HG03045 (cell line): ENCODE measurements at regions not wholly inside any gene's neighbourhood (a gene's known extent, or its start where the extent isn't known, plus 50 kb on each side); places are given as distances from the start of the nearest gene placed in this dataset.

Experiments
- ATAC-seq: cut with Tn5 transposase; IDR thresholded peaks from one replicate; pipeline ENCODE4 v1.9.1; 2021; ENCODE audit warnings: mild to moderate bottlenecking, moderate library complexity; ENCODE audit not compliant: unreplicated experiment

DNA sequence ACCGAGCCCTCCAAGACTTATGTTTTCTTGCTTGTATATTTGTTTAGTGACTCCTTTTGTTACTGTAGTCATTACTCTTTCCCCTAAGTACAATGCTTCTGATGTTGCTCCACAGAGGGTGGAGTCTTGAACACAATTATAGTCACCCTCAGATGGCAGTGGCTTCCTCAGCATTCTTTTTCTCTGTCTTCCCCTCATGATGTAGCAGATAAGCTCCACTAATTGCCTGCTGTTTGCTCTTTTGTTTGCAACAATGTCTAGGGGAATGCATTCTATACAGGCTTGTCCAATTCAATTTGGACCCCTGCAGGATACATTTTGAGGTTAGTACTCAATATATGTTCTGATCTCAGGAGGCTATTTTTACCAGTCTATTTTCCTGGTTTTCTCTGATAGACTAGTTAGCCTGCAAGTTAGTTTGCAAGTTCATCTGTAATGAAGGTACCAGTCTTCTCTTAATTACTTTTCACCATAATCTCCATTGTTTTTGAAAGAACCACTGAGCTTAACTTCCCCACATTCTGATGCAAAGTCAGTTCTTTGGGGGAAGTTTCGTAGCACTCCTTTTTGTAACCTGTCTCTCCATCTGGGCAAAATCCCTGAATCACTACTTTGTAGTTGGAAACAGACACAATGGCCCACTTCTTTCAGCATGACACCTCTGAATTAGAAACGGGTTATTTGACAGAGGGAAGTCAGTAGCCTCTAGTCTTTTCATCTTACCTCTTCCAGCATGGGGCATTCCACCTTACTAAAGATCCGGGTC lies 1509.2 kb downstream of the CDH11 start:
- no peak for ATAC-seq

DNA sequence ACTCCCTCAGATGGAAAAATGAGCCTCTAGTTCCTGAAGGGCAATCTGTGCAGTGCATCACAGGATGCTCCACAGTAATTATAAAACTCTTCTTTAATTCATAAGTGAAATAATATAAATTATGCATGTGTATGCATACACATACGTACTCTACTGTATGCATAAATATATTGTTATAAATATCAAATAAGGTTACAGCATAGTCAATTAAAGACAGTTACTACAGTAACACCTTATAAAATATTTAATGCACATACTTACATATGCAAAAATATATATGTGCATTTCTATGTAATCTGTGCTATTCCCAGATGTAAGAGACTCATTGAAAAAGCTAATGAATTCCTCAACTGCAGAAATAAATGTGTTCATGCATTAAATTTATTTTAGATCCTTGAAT lies 1515.1 kb downstream of the CDH11 start:
- ATAC-seq: no peak

DNA sequence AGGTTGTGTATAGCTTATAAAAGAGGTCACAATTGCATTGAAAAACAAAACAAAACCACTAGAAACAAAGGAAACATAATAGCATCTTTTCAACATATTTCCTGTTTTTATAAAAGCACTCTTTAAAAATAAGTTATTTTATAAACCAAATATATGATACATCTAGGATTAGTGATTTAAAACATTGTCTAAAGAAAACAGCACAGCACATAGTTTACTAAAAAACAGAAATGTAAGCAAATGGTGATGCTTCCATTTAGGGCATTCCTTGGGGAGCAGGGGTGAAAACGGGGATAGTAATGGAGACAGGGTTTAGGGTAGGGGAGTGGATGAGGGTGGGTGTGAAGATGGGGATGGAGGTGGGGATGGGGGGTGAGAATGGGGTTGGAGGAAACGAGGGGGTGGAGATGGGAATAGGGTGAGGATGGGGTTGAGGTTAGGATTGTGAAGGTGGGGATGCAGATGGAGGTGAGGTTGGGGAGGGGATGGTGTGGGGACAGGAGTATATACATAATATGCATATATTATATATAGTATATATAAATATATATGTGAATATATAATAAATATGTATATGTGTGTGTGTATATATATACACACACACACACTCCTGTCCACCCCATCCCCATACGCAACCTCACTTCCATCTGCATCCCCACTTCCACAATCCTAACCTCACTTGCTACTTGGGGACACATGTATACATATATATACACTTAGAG lies 1519.5 kb downstream of the CDH11 start:
- ATAC-seq: no peak

DNA sequence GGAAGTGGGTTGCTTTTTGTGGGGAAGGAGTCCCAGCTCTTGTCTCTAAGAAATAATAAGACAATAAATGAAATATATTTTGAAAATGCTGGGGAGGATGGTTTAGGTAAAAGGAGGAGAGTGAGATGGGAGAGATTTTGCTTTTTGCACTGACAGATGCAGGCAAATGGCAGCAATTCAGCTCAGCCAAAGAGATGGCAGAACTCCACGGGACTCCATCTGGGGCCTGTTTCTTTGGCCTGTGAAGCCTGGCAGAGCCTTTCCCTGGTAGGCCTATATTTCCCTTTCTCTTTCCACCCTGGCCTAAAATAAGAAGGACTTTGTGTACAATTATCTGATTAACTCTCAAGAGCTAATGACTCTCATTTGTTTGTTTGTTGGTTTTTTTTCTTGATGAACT lies 1525.1 kb downstream of the CDH11 start:
- ATAC-seq: no peak

DNA sequence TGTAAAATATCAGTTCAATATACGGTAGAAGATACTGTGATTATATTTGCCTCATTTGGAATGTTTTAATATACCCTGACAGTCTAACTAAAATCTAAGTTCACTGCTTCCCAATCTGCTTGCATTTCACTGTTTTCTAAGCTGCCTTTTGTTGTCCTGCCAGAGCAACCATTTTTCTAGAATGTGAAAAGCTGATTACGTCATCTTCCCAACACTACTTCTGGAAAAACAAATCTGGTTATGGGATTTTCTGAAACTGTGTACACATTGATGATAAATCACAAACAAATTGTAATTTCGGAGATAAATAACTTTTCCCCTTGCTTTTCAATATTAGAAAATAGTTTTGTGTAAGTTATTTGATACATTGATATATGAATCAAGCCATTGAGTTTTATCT lies 1529.0 kb downstream of the CDH11 start:
- no peak for ATAC-seq

DNA sequence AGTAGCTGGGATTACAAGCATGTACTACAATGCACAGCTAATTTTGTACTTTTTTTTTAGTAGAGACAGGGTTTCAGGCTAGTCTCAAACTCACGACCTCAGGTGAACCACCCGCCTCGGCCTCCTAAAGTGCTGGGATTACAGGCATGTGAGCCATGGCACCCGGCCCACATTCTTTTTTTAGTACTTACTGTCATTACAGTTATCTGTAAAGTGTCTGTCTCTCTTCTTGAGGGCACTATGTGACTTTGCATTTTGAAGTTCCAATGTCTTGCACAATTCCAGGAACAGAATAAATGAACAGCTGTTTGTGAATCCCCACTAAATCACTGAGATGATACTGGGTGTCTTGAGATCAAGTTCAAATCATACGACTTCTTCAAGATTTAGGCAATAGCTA lies 1540.3 kb downstream of the CDH11 start:
- no peak for ATAC-seq

DNA sequence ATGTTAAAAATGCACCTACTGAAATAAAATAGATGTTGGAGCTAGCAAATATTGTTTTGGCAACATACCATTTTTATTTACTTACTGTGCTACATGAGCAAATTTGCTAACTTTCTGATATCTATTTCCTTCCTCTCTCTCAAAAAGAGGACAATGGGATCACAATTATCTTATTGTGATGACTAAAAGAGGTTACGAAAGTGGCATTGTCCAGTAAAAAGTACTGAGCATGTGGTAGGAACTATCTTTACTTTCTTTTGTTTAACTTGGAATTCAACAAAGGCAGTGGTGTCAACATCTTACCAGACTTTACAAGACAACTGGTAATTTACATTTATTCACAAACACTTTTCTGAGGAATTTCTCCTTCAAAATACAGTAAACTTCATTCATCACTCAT lies 1542.6 kb upstream of the CDH8 start:
- no peak for ATAC-seq

DNA sequence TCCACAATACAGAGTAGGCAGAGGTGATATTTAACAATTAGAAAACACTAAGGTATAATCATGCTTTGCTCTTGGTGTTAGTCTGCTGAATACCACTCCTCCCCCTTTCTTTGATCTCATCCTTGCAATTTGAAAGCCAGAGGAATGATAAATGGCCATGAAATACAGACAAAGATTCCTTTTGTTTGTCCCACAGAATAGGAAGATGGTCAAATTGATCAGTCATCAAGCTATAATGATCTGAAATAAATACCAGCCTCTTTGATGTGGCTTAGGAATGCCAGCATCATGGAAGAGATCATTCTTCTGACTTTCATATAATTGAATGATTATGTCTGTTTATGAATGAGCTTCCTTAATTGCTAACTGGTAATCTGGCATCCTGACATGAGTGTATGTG lies 1541.7 kb upstream of the CDH8 start:
- ATAC-seq: no peak

DNA sequence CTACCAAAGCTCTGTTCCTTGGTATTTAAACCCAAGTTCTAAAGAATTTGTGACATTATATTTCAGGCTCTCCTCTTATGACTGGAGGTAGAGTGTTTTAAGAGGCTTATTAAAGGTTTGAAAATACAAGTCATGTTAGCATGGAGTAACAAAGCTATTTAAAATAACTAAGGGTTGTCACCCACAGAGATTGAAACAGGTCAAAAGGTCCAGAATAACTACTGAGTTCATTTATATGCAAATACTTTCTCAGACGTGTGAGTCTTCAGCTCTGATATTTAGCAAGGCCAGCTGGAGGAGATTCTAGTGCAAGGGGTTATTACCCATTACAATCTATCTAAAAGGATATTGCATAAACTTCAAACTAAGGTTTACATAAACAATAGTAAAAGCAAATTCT lies 1538.8 kb upstream of the CDH8 start:
- ATAC-seq: no peak

DNA sequence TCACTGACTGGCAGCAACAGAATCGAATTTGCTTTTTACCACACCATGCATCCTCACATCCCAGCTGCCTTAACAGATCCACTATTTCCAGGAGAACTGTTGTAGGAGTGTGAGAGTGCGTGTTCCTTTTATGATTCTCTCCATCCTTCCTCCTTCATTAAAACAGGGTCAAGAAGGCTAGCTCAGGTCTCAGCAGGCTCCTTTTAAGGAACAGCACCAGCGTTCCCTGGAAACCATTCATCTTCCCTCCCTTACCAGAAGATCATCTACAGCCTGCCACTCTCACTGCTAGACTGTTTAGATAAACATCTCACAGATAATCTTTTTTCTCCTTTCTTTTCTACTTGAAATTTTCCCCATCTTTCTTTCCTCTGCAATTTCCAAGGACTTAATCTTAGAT lies 1531.9 kb upstream of the CDH8 start:
- no peak for ATAC-seq

DNA sequence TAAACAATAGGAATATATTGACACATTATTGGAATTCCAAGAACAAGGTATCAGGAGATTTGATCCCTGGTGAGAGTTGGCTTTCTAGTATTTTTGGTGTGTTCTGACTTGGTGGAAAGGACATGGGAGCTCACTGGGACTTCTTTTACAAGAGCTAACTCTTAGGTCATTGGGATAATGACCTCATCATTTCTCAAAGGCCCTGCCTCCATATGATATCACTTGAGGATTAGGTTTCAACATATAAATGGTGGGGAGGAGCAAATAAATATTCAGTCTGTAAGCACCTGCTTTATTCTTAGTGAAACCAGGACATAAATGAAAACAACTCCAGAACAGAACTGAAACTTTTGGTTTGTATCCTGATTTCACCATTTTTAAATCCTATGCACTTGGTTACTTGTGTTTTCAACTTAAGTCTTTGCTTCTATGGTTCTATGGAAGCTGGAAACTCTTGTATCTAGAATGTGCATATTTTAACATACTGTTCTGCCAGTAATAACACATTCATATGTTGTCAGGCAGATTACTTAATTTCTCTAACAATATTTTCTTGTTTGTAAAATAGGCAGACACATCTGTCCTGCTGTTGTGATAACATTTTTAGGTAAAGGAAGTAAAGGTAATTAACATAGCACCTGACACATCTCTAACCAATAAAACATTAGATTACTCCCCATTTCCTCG lies 1527.7 kb upstream of the CDH8 start:
- no peak for ATAC-seq

DNA sequence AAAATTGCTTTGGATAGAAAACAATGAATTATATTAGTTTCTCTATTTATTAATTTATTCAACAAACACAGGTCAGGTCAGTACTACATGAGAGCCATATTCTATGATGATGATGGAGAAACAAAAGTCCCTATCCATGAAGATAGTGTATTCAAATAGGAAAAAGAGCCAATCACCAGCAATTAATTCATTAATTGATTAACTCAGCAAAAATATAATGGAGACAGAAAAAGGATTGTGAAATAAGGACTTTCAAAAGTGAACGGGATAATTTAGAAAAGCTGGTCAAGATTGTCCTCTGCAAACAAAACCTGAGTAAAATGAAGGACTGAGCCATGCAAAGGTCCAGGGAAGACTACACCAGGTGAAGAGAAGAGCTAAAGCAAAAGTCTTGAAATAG lies 1517.7 kb upstream of the CDH8 start:
- ATAC-seq: no peak

DNA sequence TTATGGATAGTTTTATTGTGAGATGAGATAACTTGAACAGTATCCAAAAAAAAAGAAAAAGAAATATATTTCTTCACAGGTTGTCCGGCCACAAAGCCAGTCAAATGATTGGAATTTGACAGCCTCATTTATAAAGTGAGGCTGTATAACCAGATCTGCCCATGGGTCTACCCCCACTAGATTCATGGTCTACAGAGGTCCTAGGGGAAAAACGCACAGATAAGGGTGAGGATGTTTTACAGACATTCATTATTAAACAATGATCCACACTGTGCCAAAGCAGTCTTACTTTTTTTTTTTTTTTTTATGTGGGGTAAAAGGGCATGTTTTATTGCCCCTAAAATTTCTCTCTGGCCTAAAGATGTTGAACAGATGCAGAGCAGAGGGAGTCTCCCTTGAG lies 1503.0 kb upstream of the CDH8 start:
- ATAC-seq: no peak

DNA sequence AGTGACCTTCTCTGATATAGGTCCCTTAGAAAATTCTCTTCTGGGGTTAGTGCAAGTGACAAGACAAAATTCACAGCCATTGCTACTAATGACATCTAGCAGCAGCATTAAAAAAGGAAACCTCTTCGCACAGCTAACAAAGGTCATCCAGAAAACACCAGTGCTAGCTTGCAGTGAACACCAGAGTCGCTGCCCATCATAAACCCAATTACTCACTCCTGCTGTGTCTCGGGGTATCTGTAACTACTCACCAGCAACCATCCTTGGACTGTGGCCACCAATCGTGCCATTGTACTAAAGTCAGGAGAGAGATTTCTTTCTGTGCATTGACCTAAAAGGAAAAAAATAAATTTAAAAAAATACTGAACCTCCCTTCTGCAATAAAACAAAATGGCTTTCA lies 1494.7 kb upstream of the CDH8 start:
- ATAC-seq: no peak

DNA sequence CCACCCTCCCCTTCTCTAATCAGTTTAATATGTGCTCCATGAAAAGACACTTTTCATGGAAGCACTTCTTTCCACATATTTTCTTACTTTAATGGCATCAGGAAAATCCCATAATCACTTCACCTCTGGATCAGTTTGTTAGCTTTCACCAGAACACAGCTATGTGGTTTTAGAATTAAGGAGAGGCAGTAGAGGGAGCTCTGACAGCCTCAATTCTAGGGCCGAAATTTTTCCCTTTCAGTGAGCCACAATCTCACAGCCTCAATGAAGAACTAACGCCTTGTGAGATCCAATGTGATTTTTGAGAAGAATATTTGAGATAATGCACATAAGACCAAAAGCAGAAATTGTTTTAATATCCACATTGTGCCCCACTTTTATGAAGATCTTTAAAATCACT lies 1494.0 kb upstream of the CDH8 start:
- ATAC-seq: no peak

DNA sequence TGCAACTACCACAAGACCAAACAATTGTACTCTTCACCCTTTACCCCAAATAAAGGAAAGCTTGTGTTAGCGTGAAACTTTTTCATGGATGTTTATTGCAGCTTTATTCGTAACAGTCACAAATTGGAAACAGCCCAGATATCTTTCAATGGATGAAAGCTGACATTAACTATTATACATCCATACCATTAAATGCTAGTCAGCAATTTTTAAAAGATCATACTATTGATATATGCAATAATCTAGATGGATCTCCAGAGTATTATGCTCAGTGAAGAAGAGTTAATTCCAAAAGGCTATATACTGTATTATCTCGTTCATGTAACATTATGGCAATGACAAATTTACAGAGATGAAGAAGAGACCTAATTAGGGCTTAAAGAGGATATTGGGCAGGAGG lies 1491.2 kb upstream of the CDH8 start:
- no peak for ATAC-seq

DNA sequence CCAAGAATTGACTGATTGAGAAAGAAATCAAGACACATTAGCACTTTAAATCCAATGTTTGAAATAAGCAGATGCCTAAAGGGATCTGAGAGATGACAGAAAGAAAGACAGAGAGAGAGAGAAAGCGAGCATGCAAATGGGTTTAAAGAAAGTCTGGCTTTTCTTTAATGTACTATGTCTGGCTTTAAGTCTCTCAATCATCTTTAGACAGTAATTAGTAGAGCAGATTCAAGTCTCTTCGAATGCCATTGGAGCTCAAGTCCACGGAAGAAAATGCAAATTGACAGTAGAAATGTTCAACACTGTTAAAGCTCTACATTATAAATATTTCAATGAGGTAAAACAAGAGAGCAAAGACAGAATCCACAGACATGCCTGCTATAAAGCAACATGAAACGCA lies 1480.2 kb upstream of the CDH8 start:
- no peak for ATAC-seq

DNA sequence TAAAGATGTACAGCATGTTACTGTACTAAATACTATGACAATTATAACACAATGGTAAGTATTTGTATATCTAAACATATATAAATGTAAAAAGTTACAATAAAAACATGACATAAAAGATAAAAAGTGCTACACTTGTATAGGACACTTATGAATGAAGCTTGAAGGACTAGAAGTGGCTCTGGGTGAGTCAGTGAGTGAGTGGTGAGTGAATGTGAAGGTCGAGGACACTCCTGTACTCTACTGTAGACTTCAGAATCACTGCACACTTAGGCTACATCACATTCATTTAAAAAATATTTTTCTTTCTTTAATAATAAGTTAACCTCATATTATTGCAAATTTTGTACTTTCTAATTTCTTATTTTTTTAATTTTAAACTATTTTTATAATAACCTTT lies 1476.7 kb upstream of the CDH8 start:
- ATAC-seq: no peak

DNA sequence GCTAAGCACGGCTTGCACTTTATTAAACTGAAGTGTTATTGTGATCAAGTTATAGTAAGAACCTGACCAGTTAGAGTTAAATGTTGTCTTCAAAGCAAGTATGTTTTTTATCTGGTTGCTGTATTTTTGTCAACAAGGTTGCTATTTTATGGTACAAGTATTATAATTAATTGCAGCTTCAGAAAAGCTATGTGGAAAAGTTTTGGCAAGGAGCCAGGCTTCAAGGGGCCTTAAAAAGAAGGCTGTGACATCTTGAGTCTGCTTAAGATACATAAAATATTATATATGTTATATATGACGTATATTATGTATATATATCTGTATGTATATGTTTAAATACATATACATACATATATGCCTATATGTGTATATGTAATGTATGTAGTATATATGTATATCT lies 1461.2 kb upstream of the CDH8 start:
- no peak for ATAC-seq

DNA sequence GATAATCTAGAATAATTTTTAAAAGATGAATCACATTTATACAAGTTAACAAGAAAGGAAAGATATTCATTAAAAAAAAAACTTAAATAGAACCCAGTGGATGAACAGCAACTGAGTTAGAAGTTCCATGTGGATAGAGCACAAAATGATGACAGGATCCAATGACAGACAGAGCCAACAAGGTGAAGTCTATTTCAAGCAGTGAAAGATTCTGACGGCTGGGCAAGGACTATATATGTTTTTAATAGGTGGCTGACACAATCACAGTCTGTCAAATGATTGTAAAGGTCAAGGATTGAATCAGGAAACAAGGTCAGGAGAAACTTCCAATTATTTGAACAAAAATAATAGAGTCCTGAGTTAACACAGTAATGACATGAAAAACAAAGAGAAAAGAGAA lies 1460.0 kb upstream of the CDH8 start:
- no peak for ATAC-seq

DNA sequence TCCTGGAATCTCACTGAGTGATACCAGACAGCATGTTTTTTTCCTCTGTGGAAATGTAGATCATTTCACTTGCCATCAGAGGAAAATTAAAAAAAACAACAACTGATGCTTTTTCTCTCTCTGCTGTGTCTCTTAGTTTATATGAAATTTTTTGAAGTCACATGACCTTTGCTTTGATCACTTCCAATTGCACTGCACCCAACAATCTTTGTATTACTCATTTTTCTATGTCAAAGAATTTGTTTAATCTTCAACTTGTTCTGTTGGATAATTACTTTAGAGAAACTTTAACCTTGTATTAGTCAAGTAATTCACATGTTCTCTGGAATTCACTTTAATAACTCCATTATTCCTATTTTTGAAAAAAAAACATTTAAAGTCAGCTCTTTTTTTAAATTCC lies 1452.7 kb upstream of the CDH8 start:
- no peak for ATAC-seq

DNA sequence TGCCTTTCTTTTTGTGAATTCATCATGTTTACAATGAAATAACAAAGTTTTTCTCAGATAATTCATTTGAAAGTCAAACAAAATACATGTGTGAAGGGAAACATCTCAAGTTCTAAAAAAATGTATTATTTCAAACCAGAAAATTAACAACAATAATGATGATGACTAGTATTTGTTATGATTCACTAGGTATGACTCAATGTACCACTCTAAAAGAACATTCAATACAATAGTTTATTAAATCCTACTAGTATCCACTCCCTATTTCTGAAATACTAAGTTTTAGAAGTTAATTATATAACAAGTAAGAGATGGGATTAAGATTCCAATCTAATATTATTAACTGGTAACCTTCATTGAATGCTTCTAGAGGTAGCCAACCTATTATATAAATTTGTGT lies 1444.8 kb upstream of the CDH8 start:
- no peak for ATAC-seq
